ENCODE measurements at regions not wholly inside any gene's neighbourhood (a gene's known extent, or its start where the extent isn't known, plus 50 kb on each side); places are given as distances from the start of the nearest gene placed in this dataset.

- POLR2A ChIA-PET: no interaction called here
- DNase-seq (no peak), ATAC-seq (ENCODE audit: low read depth) (no peak)
- Histone ChIP-seq H3K4me1 (ENCODE audit: control insufficient read depth in 2 of 2, insufficient read depth in 2 of 2, low read length in 2 of 2) (no peaks in the 10 kb centered on the region), H3K9ac (ENCODE audit: low read length) (no peak overlapping the region), H3K4me2 (replicated peaks; ENCODE audit: low read depth, low read length, poor library complexity, severe bottlenecking) (no peak overlapping the region), H2AFZ (ENCODE audit: insufficient read depth, low read depth, low read length, poor library complexity, severe bottlenecking) (no peak overlapping the region), H3K36me3 (replicated peaks in 1 of 2; ENCODE audit: control extremely low read depth in 1 of 2, control insufficient read depth in 1 of 2, extremely low read depth in 1 of 2, insufficient read depth in 2 of 2, low read length in 1 of 2) (no peaks in the 10 kb centered on the region), H3K79me2 (ENCODE audit: control insufficient read depth, insufficient read depth, low read length) (no peaks in the 10 kb centered on the region), H3K27ac (ENCODE audit: low read length in 2 of 2) (no peak overlapping the region), H3K4me3 (ENCODE audit: control extremely low read depth in 1 of 5, extremely low read depth in 1 of 5, insufficient read depth in 1 of 5, low read depth in 2 of 5, low read length in 4 of 5) (no peak overlapping the region), H3K9me3 (ENCODE audit: control extremely low read depth in 1 of 3, control insufficient read depth in 2 of 3, insufficient read depth in 1 of 3, low read length in 2 of 3) (peaks cover 2 to 15% (median 9%) of the 10 kb centered on the region in 3 donors), H4K20me1 (ENCODE audit: control insufficient read depth, insufficient read depth, low read length, poor library complexity, severe bottlenecking) (no peaks in the 10 kb centered on the region), H3K27me3 (replicated peaks in 1 of 4; ENCODE audit: control extremely low read depth in 1 of 4, control insufficient read depth in 3 of 4, insufficient read depth in 4 of 4, low read length in 3 of 4) (no peaks in the 10 kb centered on the region)
- CTCF ChIA-PET: no interaction called here
- H3K9me3 Mint-ChIP-seq (ENCODE audit: insufficient read depth): peaks cover 12% of the 10 kb centered on the region
- H3K4me3 Mint-ChIP-seq: no peak overlapping the region
- no peaks in the 10 kb centered on the region for H3K27me3 Mint-ChIP-seq
- 83% methylated on average over 3 of the region's 5 CpGs for WGBS (ENCODE audit: insufficient coverage)
- no peaks in the 10 kb centered on the region for H3K4me1 Mint-ChIP-seq
- TF ChIP-seq EZH2 (IDR thresholded peaks at IDR 0.05; ENCODE audit: borderline replicate concordance, insufficient read depth, low read depth, low read length, poor library complexity, severe bottlenecking) (no peak), CTCF (IDR thresholded peaks at IDR 0.05) (no peak)
- no peak overlapping the region for H3K27ac Mint-ChIP-seq
- intact Hi-C loops (cut with micrococcal nuclease): no loop called here
These were observed 917.0 kb downstream of the MAT2B start for GRCh38 chr5:164422400-164422799.

DNA sequence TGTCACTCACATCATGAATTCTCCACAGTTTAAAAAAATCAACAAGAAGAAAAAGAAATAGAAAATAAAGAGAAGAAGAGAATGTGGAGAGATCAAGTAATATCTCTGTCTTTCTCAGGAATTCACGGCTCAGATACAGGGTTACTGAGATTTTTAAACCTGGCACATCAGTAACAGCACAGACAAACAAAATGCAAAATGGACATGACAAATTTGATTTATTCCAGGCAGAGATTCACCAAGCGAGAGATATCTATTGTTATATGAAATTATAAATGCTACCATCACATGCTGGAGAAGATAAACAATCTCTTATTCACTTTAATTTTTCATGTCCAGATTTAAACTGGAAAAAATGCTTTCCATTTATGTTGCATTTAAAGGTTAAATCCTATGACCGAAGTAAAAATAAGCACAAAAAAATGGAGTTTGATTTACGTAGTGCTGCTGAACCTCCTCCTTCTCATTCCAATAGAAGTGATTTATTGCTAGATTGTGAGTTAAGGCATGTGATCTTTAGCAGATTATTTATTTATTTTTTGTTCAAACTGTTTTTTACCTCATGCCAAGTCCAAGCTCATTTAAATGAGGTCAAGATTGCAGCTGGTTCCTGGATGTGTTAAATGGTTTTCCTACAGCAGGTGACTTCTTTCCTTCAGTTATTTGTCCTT is 926.4 kb downstream of the MAT2B start:
- Histone ChIP-seq H3K4me1 (ENCODE audit: control insufficient read depth in 2 of 2, insufficient read depth in 2 of 2, low read length in 2 of 2) (no peaks in the 10 kb centered on the region), H2AFZ (ENCODE audit: insufficient read depth, low read depth, low read length, poor library complexity, severe bottlenecking) (no peak overlapping the region), H3K4me3 (ENCODE audit: control extremely low read depth in 1 of 5, extremely low read depth in 1 of 5, insufficient read depth in 1 of 5, low read depth in 2 of 5, low read length in 4 of 5) (no peak overlapping the region), H3K79me2 (ENCODE audit: control insufficient read depth, insufficient read depth, low read length) (no peaks in the 10 kb centered on the region), H3K9ac (ENCODE audit: low read length) (no peak overlapping the region), H3K27me3 (replicated peaks in 1 of 4; ENCODE audit: control extremely low read depth in 1 of 4, control insufficient read depth in 3 of 4, insufficient read depth in 4 of 4, low read length in 3 of 4) (no peaks in the 10 kb centered on the region), H3K4me2 (replicated peaks; ENCODE audit: low read depth, low read length, poor library complexity, severe bottlenecking) (no peak overlapping the region), H4K20me1 (ENCODE audit: control insufficient read depth, insufficient read depth, low read length, poor library complexity, severe bottlenecking) (no peaks in the 10 kb centered on the region), H3K27ac (ENCODE audit: low read length in 2 of 2) (no peak overlapping the region), H3K36me3 (replicated peaks in 1 of 2; ENCODE audit: control extremely low read depth in 1 of 2, control insufficient read depth in 1 of 2, extremely low read depth in 1 of 2, insufficient read depth in 2 of 2, low read length in 1 of 2) (no peaks in the 10 kb centered on the region), H3K9me3 (ENCODE audit: control extremely low read depth in 1 of 3, control insufficient read depth in 2 of 3, insufficient read depth in 1 of 3, low read length in 2 of 3) (no peaks in the 10 kb centered on the region)
- H3K27ac Mint-ChIP-seq: no peak overlapping the region
- H3K4me3 Mint-ChIP-seq: no peak overlapping the region
- ChIA-PET POLR2A (no interaction called here), CTCF (no interaction called here)
- intact Hi-C loops (cut with micrococcal nuclease): no loop called here
- H3K9me3 Mint-ChIP-seq (ENCODE audit: insufficient read depth): no peaks in the 10 kb centered on the region
- H3K4me1 Mint-ChIP-seq: no peaks in the 10 kb centered on the region
- no CpG with 5 or more reads among the region's 4 CpGs for WGBS (ENCODE audit: insufficient coverage)
- DNase-seq (no peak), ATAC-seq (ENCODE audit: low read depth) (no peak)
- H3K27me3 Mint-ChIP-seq: no peaks in the 10 kb centered on the region
- TF ChIP-seq EZH2 (IDR thresholded peaks at IDR 0.05; ENCODE audit: borderline replicate concordance, insufficient read depth, low read depth, low read length, poor library complexity, severe bottlenecking) (no peak), CTCF (IDR thresholded peaks at IDR 0.05) (no peak)
